ENCODE measurements at regions not wholly inside any gene's neighbourhood (a gene's known extent, or its start where the extent isn't known, plus 50 kb on each side); places are given as distances from the start of the nearest gene placed in this dataset.

DNA sequence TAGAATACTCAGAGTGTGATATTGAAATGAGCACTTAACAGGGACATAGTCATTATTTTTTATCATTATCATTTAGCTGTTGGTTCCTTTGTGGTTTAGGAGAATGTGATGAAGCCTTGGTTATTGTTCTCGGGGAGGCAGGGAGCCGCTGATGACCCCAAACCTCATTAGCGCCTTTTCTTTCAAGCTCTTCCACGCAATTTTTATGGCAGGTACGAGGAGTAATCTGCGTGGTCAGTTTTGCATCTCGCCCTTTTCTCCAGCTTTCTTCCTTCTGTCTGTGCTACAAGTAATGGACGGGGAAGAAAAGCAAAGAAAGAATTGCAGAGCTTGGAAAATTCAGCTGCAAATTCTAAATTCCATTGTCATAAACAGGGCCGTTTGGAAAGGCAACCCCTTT, 338.4 kb downstream of the GLRX3 start:
- TF ChIP-seq CTCF (IDR thresholded peaks at IDR 0.05) (no peak), POLR2A (IDR thresholded peaks at IDR 0.05) (no peak)
